ENCODE measurements at regions not wholly inside any gene's neighbourhood (a gene's known extent, or its start where the extent isn't known, plus 50 kb on each side); places are given as distances from the start of the nearest gene placed in this dataset.
"Not testable (repeated sequence)": the region's sequence is repeated elsewhere in the genome, so short reads cannot be mapped to it uniquely, and the experiment has no call there.

DNA sequence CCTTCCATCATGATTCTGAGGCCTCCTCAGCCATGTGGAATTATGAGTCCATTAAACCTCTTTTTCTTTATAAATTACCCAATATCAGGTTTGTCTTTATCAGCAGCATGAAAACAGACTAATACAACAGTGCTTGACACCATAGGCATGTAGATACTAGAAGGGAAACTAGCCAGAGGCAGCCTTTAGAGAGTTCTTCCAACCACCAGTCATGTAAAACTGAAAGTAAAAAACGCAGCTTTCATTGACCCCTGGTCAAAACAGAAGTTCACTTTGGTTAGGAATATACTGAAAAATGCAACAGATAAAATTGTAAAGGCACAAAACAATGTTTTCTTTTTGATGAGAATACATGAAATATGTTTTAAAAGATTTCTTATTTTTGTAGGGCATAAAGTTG is 122.8 kb upstream of the L3MBTL4 start:
- Histone ChIP-seq H3K79me2 (ENCODE audit: control insufficient read depth, insufficient read depth, low read length) (no peaks in the 10 kb centered on the region), H2AK5ac (ENCODE audit: low read length) (no peak overlapping the region), H2BK120ac (ENCODE audit: low read depth, low read length) (no peak overlapping the region), H3K27me3 (ENCODE audit: insufficient read depth, low read length, poor library complexity) (no peaks in the 10 kb centered on the region), H2BK15ac (replicated peaks; ENCODE audit: low read depth) (no peak overlapping the region), H3K4me2 (ENCODE audit: low read length) (no peak overlapping the region), H3K18ac (ENCODE audit: low read length) (no peak overlapping the region), H3K4me1 (ENCODE audit: control insufficient read depth, low read depth, low read length) (no peaks in the 10 kb centered on the region), H3K56ac (ENCODE audit: low read length) (no peak overlapping the region), H3K27ac (ENCODE audit: low read depth, low read length) (no peak overlapping the region), H4K5ac (ENCODE audit: low read length) (no peak overlapping the region), H3K79me1 (ENCODE audit: low read length) (no peaks in the 10 kb centered on the region), H4K8ac (ENCODE audit: low read depth, low read length) (no peak overlapping the region), H3K36me3 (ENCODE audit: control insufficient read depth, insufficient read depth, low read length) (no peaks in the 10 kb centered on the region), H3K23ac (ENCODE audit: low read length) (no peak overlapping the region), H3K4me3 (ENCODE audit: low read length) (no peak overlapping the region), H2BK5ac (ENCODE audit: low read length) (no peak overlapping the region), H3K4ac (ENCODE audit: low read depth, low read length) (no peak overlapping the region), H3K9ac (ENCODE audit: low read length) (no peak overlapping the region)
- no peak for DNase-seq
- WGBS (ENCODE audit: extremely low coverage, insufficient coverage, low lambda C conversion rate), result no CpG with 5 or more reads among the region's 1 CpG

DNA sequence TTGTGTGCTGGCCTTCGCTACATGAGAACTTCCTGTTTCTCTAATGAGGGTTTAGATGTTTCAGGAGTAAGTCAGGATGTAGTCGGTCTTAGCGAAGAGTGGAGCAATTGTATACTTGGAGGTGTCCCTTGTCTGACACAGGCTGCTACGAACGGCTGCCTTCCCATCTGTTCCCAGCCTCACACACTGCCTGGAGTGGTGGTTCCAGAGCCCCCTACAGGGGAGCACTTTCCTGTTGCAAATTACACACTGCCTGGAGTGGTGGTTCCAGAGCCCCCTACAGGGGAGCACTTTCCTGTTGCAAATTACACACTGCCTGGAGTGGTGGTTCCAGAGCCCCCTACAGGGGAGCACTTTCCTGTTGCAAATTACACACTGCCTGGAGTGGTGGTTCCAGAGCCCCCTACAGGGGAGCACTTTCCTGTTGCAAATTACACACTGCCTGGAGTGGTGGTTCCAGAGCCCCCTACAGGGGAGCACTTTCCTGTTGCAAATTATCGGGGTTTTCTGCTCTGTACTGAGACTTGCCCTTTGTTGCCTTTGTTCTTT is 126.5 kb upstream of the L3MBTL4 start:
- no CpG with 5 or more reads among the region's 6 CpGs for WGBS (ENCODE audit: extremely low coverage, insufficient coverage, low lambda C conversion rate)
- not testable (repeated sequence) for H4K8ac ChIP-seq (ENCODE audit: low read depth, low read length); H3K79me1 ChIP-seq (ENCODE audit: low read length); H2BK120ac ChIP-seq (ENCODE audit: low read depth, low read length); H3K4me3 ChIP-seq (ENCODE audit: low read length); H3K4me1 ChIP-seq (ENCODE audit: control insufficient read depth, low read depth, low read length); H3K4me2 ChIP-seq (ENCODE audit: low read length); H3K9ac ChIP-seq (ENCODE audit: low read length); H3K79me2 ChIP-seq (ENCODE audit: control insufficient read depth, insufficient read depth, low read length); H3K27me3 ChIP-seq (ENCODE audit: insufficient read depth, low read length, poor library complexity); H2BK15ac ChIP-seq (replicated peaks; ENCODE audit: low read depth); H2AK5ac ChIP-seq (ENCODE audit: low read length); H4K5ac ChIP-seq (ENCODE audit: low read length); H3K23ac ChIP-seq (ENCODE audit: low read length); H2BK5ac ChIP-seq (ENCODE audit: low read length); H3K36me3 ChIP-seq (ENCODE audit: control insufficient read depth, insufficient read depth, low read length)
- Histone ChIP-seq H3K4ac (ENCODE audit: low read depth, low read length) (peak overlapping the region; percentile 55), H3K18ac (ENCODE audit: low read length) (peak overlapping the region; percentile 90), H3K56ac (ENCODE audit: low read length) (peak overlapping the region; percentile 66), H3K27ac (ENCODE audit: low read depth, low read length) (peak overlapping the region; percentile 14)
- DNase-seq, result peak; percentile 79

DNA sequence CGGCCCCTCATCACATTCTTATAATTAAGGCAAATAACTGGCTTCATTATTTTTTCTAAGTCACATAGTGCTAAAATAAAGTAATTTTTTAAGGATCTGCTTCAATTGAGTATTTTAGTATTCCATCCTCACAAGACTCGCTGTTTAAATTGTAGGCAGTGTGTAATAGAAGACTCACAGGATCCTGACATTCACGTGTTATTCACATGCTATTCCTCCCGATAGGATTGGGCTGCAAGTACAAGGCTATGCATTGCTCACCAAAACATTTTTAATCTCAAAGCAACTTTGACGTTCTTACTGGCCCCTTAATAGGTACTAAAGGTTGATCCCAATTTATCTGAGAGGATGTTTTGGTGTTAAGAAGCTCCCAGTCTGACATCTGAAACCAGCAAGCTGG is 127.6 kb upstream of the L3MBTL4 start:
- Histone ChIP-seq H3K4me1 (ENCODE audit: control insufficient read depth, low read depth, low read length) (no peaks in the 10 kb centered on the region), H3K36me3 (ENCODE audit: control insufficient read depth, insufficient read depth, low read length) (no peaks in the 10 kb centered on the region), H2BK120ac (ENCODE audit: low read depth, low read length) (peak overlapping the region; percentile 73), H3K4me2 (ENCODE audit: low read length) (no peak overlapping the region), H4K5ac (ENCODE audit: low read length) (no peak overlapping the region), H4K8ac (ENCODE audit: low read depth, low read length) (no peak overlapping the region), H3K9ac (ENCODE audit: low read length) (no peak overlapping the region), H3K23ac (ENCODE audit: low read length) (no peak overlapping the region), H3K4me3 (ENCODE audit: low read length) (no peak overlapping the region), H3K4ac (ENCODE audit: low read depth, low read length) (peak overlapping the region; percentile 91), H3K27me3 (ENCODE audit: insufficient read depth, low read length, poor library complexity) (no peaks in the 10 kb centered on the region), H3K18ac (ENCODE audit: low read length) (peak overlapping the region; percentile 75), H3K79me1 (ENCODE audit: low read length) (no peaks in the 10 kb centered on the region), H3K79me2 (ENCODE audit: control insufficient read depth, insufficient read depth, low read length) (no peaks in the 10 kb centered on the region), H3K56ac (ENCODE audit: low read length) (peak overlapping the region; percentile 56), H3K27ac (ENCODE audit: low read depth, low read length) (no peak overlapping the region), H2BK15ac (replicated peaks; ENCODE audit: low read depth) (peak overlapping the region; percentile 78), H2AK5ac (ENCODE audit: low read length) (no peak overlapping the region), H2BK5ac (ENCODE audit: low read length) (no peak overlapping the region)
- no CpG with 5 or more reads among the region's 5 CpGs for WGBS (ENCODE audit: extremely low coverage, insufficient coverage, low lambda C conversion rate)
- no peak for DNase-seq

- Histone ChIP-seq H3K79me1 (ENCODE audit: low read length) (no peaks in the 10 kb centered on the region), H3K23ac (ENCODE audit: low read length) (no peak overlapping the region), H3K36me3 (ENCODE audit: control insufficient read depth, insufficient read depth, low read length) (no peaks in the 10 kb centered on the region), H3K18ac (ENCODE audit: low read length) (no peak overlapping the region), H3K79me2 (ENCODE audit: control insufficient read depth, insufficient read depth, low read length) (no peaks in the 10 kb centered on the region), H2BK120ac (ENCODE audit: low read depth, low read length) (no peak overlapping the region), H3K4me2 (ENCODE audit: low read length) (no peak overlapping the region), H3K56ac (ENCODE audit: low read length) (peak overlapping the region; percentile 4), H3K27me3 (ENCODE audit: insufficient read depth, low read length, poor library complexity) (no peaks in the 10 kb centered on the region), H3K4me1 (ENCODE audit: control insufficient read depth, low read depth, low read length) (no peaks in the 10 kb centered on the region), H2AK5ac (ENCODE audit: low read length) (no peak overlapping the region), H2BK15ac (replicated peaks; ENCODE audit: low read depth) (no peak overlapping the region), H3K9ac (ENCODE audit: low read length) (no peak overlapping the region), H2BK5ac (ENCODE audit: low read length) (no peak overlapping the region), H3K4me3 (ENCODE audit: low read length) (no peak overlapping the region), H3K27ac (ENCODE audit: low read depth, low read length) (no peak overlapping the region), H3K4ac (ENCODE audit: low read depth, low read length) (no peak overlapping the region), H4K5ac (ENCODE audit: low read length) (peak overlapping the region; percentile 64), H4K8ac (ENCODE audit: low read depth, low read length) (no peak overlapping the region)
- peak; percentile 74 for DNase-seq
- no CpG with 5 or more reads among the region's 8 CpGs for WGBS (ENCODE audit: extremely low coverage, insufficient coverage, low lambda C conversion rate)
Observed at GRCh38 chr18:6543330-6543908, 128.7 kb upstream of the L3MBTL4 start.

- Histone ChIP-seq H3K4ac (ENCODE audit: low read depth, low read length) (no peak overlapping the region), H3K9ac (ENCODE audit: low read length) (no peak overlapping the region), H2BK15ac (replicated peaks; ENCODE audit: low read depth) (no peak overlapping the region), H3K23ac (ENCODE audit: low read length) (no peak overlapping the region), H3K79me2 (ENCODE audit: control insufficient read depth, insufficient read depth, low read length) (no peaks in the 10 kb centered on the region), H3K79me1 (ENCODE audit: low read length) (no peaks in the 10 kb centered on the region), H3K27ac (ENCODE audit: low read depth, low read length) (no peak overlapping the region), H2BK5ac (ENCODE audit: low read length) (no peak overlapping the region), H3K36me3 (ENCODE audit: control insufficient read depth, insufficient read depth, low read length) (no peaks in the 10 kb centered on the region), H4K8ac (ENCODE audit: low read depth, low read length) (no peak overlapping the region), H3K4me3 (ENCODE audit: low read length) (no peak overlapping the region), H3K27me3 (ENCODE audit: insufficient read depth, low read length, poor library complexity) (no peaks in the 10 kb centered on the region), H2AK5ac (ENCODE audit: low read length) (no peak overlapping the region), H3K18ac (ENCODE audit: low read length) (no peak overlapping the region), H4K5ac (ENCODE audit: low read length) (no peak overlapping the region), H3K4me1 (ENCODE audit: control insufficient read depth, low read depth, low read length) (no peaks in the 10 kb centered on the region), H2BK120ac (ENCODE audit: low read depth, low read length) (no peak overlapping the region), H3K4me2 (ENCODE audit: low read length) (no peak overlapping the region), H3K56ac (ENCODE audit: low read length) (no peak overlapping the region)
- no peak for DNase-seq
- WGBS (ENCODE audit: extremely low coverage, insufficient coverage, low lambda C conversion rate), result no CpG with 5 or more reads among the region's 4 CpGs
Observed at GRCh38 chr18:6546229-6546628, 131.5 kb upstream of the L3MBTL4 start.

DNA sequence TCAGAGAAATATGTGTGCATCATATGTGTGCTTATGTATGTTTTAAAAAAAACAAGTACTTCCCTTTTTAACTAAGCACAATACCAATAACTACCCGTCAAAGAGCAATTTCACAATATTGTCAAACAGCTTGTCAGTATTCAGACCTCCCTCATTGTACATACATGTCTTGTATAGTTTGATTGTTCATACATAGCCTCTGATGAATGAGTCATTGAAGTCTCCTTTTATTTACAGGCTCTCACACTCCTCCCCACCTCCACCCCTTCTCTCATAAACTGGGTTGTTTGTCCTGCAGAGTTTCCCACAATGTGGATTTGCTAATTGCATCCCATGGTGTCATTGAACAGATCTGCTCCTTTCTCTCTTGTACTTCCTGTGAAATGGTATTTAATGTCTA is 132.8 kb upstream of the L3MBTL4 start:
- Histone ChIP-seq H2AK5ac (ENCODE audit: low read length) (no peak overlapping the region), H3K4me1 (ENCODE audit: control insufficient read depth, low read depth, low read length) (no peaks in the 10 kb centered on the region), H3K9ac (ENCODE audit: low read length) (no peak overlapping the region), H2BK120ac (ENCODE audit: low read depth, low read length) (no peak overlapping the region), H3K36me3 (ENCODE audit: control insufficient read depth, insufficient read depth, low read length) (no peaks in the 10 kb centered on the region), H4K8ac (ENCODE audit: low read depth, low read length) (no peak overlapping the region), H2BK5ac (ENCODE audit: low read length) (no peak overlapping the region), H3K4ac (ENCODE audit: low read depth, low read length) (no peak overlapping the region), H3K23ac (ENCODE audit: low read length) (no peak overlapping the region), H4K5ac (ENCODE audit: low read length) (no peak overlapping the region), H3K18ac (ENCODE audit: low read length) (no peak overlapping the region), H3K79me2 (ENCODE audit: control insufficient read depth, insufficient read depth, low read length) (no peaks in the 10 kb centered on the region), H3K56ac (ENCODE audit: low read length) (no peak overlapping the region), H3K4me2 (ENCODE audit: low read length) (no peak overlapping the region), H2BK15ac (replicated peaks; ENCODE audit: low read depth) (no peak overlapping the region), H3K27me3 (ENCODE audit: insufficient read depth, low read length, poor library complexity) (no peaks in the 10 kb centered on the region), H3K4me3 (ENCODE audit: low read length) (no peak overlapping the region), H3K27ac (ENCODE audit: low read depth, low read length) (no peak overlapping the region), H3K79me1 (ENCODE audit: low read length) (no peaks in the 10 kb centered on the region)
- no CpG with 5 or more reads among the region's 1 CpG for WGBS (ENCODE audit: extremely low coverage, insufficient coverage, low lambda C conversion rate)
- DNase-seq, result no peak
